ENCODE measurements at regions not wholly inside any gene's neighbourhood (a gene's known extent, or its start where the extent isn't known, plus 50 kb on each side); places are given as distances from the start of the nearest gene placed in this dataset.

GRCh38 chr18:30800800-30801199 lies 241.7 kb downstream of the DSC3 start:
- TF ChIP-seq EP300 (IDR thresholded peaks at IDR 0.05) (no peak), CTCF (IDR thresholded peaks at IDR 0.05) (no peak), POLR2A (IDR thresholded peaks at IDR 0.05) (no peak), POLR2AphosphoS5 (IDR thresholded peaks at IDR 0.05) (no peak)
